Endothelial cell of umbilical vein (primary cell): ENCODE measurements at regions not wholly inside any gene's neighbourhood (a gene's known extent, or its start where the extent isn't known, plus 50 kb on each side); places are given as distances from the start of the nearest gene placed in this dataset.

Experiments
- BruUV-seq: library from RNA; stranded (reverse); fragments of 400-500 nt; replicated peaks from 2 replicates; lab custom pipeline; 2021; lab: Mats Ljungman, UMichigan
- CTCF ChIA-PET: fragments of 300-600, 350-600 bp; sonication (Branson Sonifier 250); formaldehyde crosslinking; loops from one replicate; lab custom pipeline; 2021; ENCODE audit warnings: antibody characterized with exemption, inconsistent platforms; lab: Charles Lee
- POLR2A ChIA-PET: fragments of 300-600, 350-600 bp; sonication (Branson Sonifier 250); formaldehyde crosslinking; loops from one replicate; lab custom pipeline; 2021; ENCODE audit warnings: antibody characterized with exemption, inconsistent platforms; lab: Charles Lee
- DNase-seq: peaks from one replicate; pipeline ENCODE4 v3.0.0-alpha.2; 2011; ENCODE audit warnings: low read depth, low spot score
- FAIRE-seq: peaks from 2 replicates; lab custom pipeline; 2011; peaks lifted over from hg19 to GRCh38; lab: Jason Lieb, UNC
- H2AFZ ChIP-seq: 2 replicates; pipeline ENCODE4 v1.6.0; 2012; ENCODE audit warnings: low read depth, low read length, control low read depth, inconsistent platforms
- H3K27ac ChIP-seq: 2 replicates; pipeline ENCODE4 v1.5.1; 2011; ENCODE audit warnings: low read depth, mild to moderate bottlenecking, control low read depth, low read length, moderate library complexity; ENCODE audit not compliant: insufficient read depth
- H3K27me3 ChIP-seq, 2 experiments: 2 replicates each; pipeline versions ENCODE4 v1.6.0 to v1.6.1; 2011; ENCODE audit warnings: low read length in 2 of 2, mixed read lengths in 1 of 2; ENCODE audit not compliant: control insufficient read depth in 2 of 2, insufficient read depth in 2 of 2
- H3K36me3 ChIP-seq, 2 experiments: 2 replicates in 1 of 2; 3 replicates in 1 of 2; pipeline ENCODE4 v1.5.1; 2011; ENCODE audit warnings: low read length in 2 of 2, mild to moderate bottlenecking in 1 of 2, moderate library complexity in 1 of 2; ENCODE audit not compliant: control insufficient read depth in 2 of 2, insufficient read depth in 2 of 2; ENCODE audit errors: extremely low read depth in 1 of 2
- H3K4me1 ChIP-seq: 3 replicates; pipeline ENCODE4 v1.5.1; 2011; ENCODE audit warnings: mild to moderate bottlenecking, low read length; ENCODE audit not compliant: control insufficient read depth, insufficient read depth; ENCODE audit errors: extremely low read depth
- H3K4me2 ChIP-seq: 2 replicates; pipeline ENCODE4 v1.6.1; 2011; ENCODE audit warnings: low read length, control low read depth, mixed read lengths; ENCODE audit not compliant: insufficient read depth
- H3K4me3 ChIP-seq, 3 experiments: fragments of 200-600 bp in 1 of 3; sonication (generic), shearing (Covaris generic) in 1 of 3; replicated peaks in 1 of 3; 2 replicates each; pipeline ENCODE4 v1.5.1; 2011 to 2016; ENCODE audit warnings: control low read depth in 3 of 3, low read length in 3 of 3, mild to moderate bottlenecking in 2 of 3, inconsistent platforms in 1 of 3, low read depth in 1 of 3, moderate library complexity in 1 of 3; ENCODE audit not compliant: insufficient read depth in 1 of 3
- H3K79me2 ChIP-seq: 2 replicates; pipeline ENCODE4 v1.6.0; 2012; ENCODE audit warnings: low read length, inconsistent platforms; ENCODE audit not compliant: control insufficient read depth, insufficient read depth
- H3K9ac ChIP-seq: replicated peaks from 2 replicates; pipeline ENCODE3; 2011; ENCODE audit warnings: low read length, control low read depth; ENCODE audit not compliant: insufficient read depth; ENCODE audit errors: extremely low read depth
- H3K9me1 ChIP-seq: replicated peaks from 3 replicates; pipeline ENCODE4 v1.6.0; 2011; ENCODE audit warnings: mild to moderate bottlenecking, low read length; ENCODE audit not compliant: control insufficient read depth, insufficient read depth; ENCODE audit errors: extremely low read depth
- H3K9me3 ChIP-seq: replicated peaks from 2 replicates; pipeline ENCODE4 v1.5.1; 2012; ENCODE audit warnings: low read length, inconsistent platforms; ENCODE audit not compliant: control insufficient read depth, insufficient read depth
- H4K20me1 ChIP-seq: replicated peaks from 2 replicates; pipeline ENCODE3; 2011; ENCODE audit warnings: mild to moderate bottlenecking, low read length; ENCODE audit not compliant: control insufficient read depth, insufficient read depth; ENCODE audit errors: extremely low read depth
- EZH2 ChIP-seq: IDR thresholded peaks from 2 replicates; pipeline ENCODE4 v1.6.1; 2012; ENCODE audit warnings: borderline replicate concordance, low read depth, mild to moderate bottlenecking, moderate library complexity, low read length, inconsistent platforms; ENCODE audit not compliant: severe bottlenecking
- FOS ChIP-seq: IDR thresholded peaks from 2 replicates; pipeline ENCODE4 v1.6.1; 2011; ENCODE audit warnings: mild to moderate bottlenecking, low read length, moderate library complexity, borderline replicate concordance; ENCODE audit not compliant: insufficient read depth
- GATA2 ChIP-seq: IDR thresholded peaks from 2 replicates; pipeline ENCODE4 v1.7.0; 2011; ENCODE audit warnings: low read depth, mild to moderate bottlenecking, moderate library complexity, mixed read lengths, low read length; ENCODE audit not compliant: insufficient read length, insufficient read depth
- JUN ChIP-seq: IDR thresholded peaks from 2 replicates; pipeline ENCODE4 v1.6.1; 2011; ENCODE audit warnings: borderline replicate concordance, low read depth; ENCODE audit not compliant: insufficient read length, insufficient read depth
- MYC ChIP-seq: IDR thresholded peaks from one replicate; pipeline ENCODE4 v1.6.1; 2011; ENCODE audit warnings: mild to moderate bottlenecking, low read depth, low read length
- POLR2A ChIP-seq: IDR thresholded peaks from 2 replicates; pipeline ENCODE4 v1.6.1; 2012; ENCODE audit warnings: low read depth, mild to moderate bottlenecking, control low read depth, low read length
- POLR2AphosphoS5 ChIP-seq: IDR thresholded peaks from 2 replicates; pipeline ENCODE4 v1.6.1; 2012; ENCODE audit warnings: low read depth, mild to moderate bottlenecking, control low read depth, low read length, moderate library complexity; ENCODE audit not compliant: insufficient read depth
- dilution Hi-C: fragments of 300-500 bp; cut with MboI; formaldehyde crosslinking; loops from one replicate; pipeline ENCODE4 v1.15.0; 2019; ENCODE audit warnings: low sequenced_read_pairs; ENCODE audit not compliant: extremely low pct_ligation_motif_present
- intact Hi-C: fragments of 100-400 bp; cut with micrococcal nuclease; formaldehyde crosslinking; loops from one replicate; pipeline ENCODE4 v1.10.0; 2022
- TF ChIP-seq, protein P1 (sequence below): IDR thresholded peaks from 2 replicates; pipeline ENCODE4 v1.6.1; 2011; ENCODE audit not compliant: insufficient read depth, insufficient read length
- TF ChIP-seq, protein P2 (sequence below), 2 donors: IDR thresholded peaks; 1 replicate in 1 of 2; 2 replicates in 1 of 2; pipeline ENCODE4 v1.5.1; 2011; ENCODE audit warnings: low read length in 2 of 2, mild to moderate bottlenecking in 2 of 2, moderate library complexity in 2 of 2, control low read depth in 1 of 2, inconsistent platforms in 1 of 2, low read depth in 1 of 2; ENCODE audit not compliant: insufficient read depth in 1 of 2; ENCODE audit errors: extremely low read depth in 1 of 2

DNA sequence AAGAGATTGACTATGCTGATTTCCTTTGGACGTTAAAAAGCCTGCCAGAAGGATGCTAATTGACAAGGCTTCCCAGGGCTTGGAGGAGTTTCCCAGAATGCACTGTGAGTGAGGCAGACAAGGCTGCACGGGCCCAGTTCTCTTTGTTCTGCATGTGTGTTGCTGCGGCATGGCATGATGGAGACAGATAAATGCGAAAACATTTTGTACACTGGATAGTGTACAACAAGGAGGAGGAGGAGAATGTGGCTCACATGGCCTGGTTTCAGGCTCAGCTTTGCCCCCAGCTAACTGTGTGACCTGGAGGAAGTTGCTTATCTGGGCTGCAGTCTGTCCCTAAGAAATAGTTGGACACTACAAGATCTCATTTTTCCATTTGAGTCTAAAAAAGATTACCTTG, 135.5 kb upstream of the CPEB4 start:
- Histone ChIP-seq H3K36me3 (no peaks in the 10 kb centered on the region), H3K27ac (no peak overlapping the region), H2AFZ (no peak overlapping the region), H3K9me1 (no peaks in the 10 kb centered on the region), H4K20me1 (no peaks in the 10 kb centered on the region), H3K4me1 (no peaks in the 10 kb centered on the region), H3K27me3 (no peaks in the 10 kb centered on the region), H3K79me2 (no peaks in the 10 kb centered on the region), H3K4me3 (no peak overlapping the region), H3K9ac (no peak overlapping the region), H3K9me3 (no peaks in the 10 kb centered on the region), H3K4me2 (no peak overlapping the region)
- dilution Hi-C loops, result no loop called here
- no peak for DNase-seq
- intact Hi-C loops, result no loop called here
- BruUV-seq, result no TSS peak
- CTCF ChIA-PET, result no interaction called here
- POLR2A ChIA-PET, result no interaction called here
- FAIRE-seq, result no peak
- TF ChIP-seq POLR2AphosphoS5 (no peak), POLR2A (no peak), MYC (no peak), FOS (no peak), GATA2 (no peak), EZH2 (no peak), JUN (no peak)
- TF ChIP-seq, protein P1, sequence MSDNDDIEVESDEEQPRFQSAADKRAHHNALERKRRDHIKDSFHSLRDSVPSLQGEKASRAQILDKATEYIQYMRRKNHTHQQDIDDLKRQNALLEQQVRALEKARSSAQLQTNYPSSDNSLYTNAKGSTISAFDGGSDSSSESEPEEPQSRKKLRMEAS, result no peak
- TF ChIP-seq, protein P2, sequence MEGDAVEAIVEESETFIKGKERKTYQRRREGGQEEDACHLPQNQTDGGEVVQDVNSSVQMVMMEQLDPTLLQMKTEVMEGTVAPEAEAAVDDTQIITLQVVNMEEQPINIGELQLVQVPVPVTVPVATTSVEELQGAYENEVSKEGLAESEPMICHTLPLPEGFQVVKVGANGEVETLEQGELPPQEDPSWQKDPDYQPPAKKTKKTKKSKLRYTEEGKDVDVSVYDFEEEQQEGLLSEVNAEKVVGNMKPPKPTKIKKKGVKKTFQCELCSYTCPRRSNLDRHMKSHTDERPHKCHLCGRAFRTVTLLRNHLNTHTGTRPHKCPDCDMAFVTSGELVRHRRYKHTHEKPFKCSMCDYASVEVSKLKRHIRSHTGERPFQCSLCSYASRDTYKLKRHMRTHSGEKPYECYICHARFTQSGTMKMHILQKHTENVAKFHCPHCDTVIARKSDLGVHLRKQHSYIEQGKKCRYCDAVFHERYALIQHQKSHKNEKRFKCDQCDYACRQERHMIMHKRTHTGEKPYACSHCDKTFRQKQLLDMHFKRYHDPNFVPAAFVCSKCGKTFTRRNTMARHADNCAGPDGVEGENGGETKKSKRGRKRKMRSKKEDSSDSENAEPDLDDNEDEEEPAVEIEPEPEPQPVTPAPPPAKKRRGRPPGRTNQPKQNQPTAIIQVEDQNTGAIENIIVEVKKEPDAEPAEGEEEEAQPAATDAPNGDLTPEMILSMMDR (IDR thresholded peaks at IDR 0.05; ENCODE audit: extremely low read depth in 1 of 2, insufficient read depth in 1 of 2, low read depth in 1 of 2, low read length in 2 of 2), result no peak
